HFFc6 (cell line): ENCODE measurements at regions not wholly inside any gene's neighbourhood (a gene's known extent, or its start where the extent isn't known, plus 50 kb on each side); places are given as distances from the start of the nearest gene placed in this dataset.

ENCODE experiments used
- DNase-seq: peaks from one replicate; pipeline ENCODE4 v3.0.0-alpha.2; 2018
- H3K27ac Mint-ChIP-seq: 2 replicates; pipeline ENCODE4 v1.8.0; 2020; ENCODE audit warnings: mild to moderate bottlenecking, mixed read lengths
- H3K27me3 Mint-ChIP-seq: 2 replicates; pipeline ENCODE4 v1.8.0; 2021; ENCODE audit warnings: mild to moderate bottlenecking, moderate library complexity, mixed read lengths; ENCODE audit not compliant: insufficient read depth
- H3K36me3 Mint-ChIP-seq: 2 replicates; pipeline ENCODE4 v1.8.0; 2021; ENCODE audit warnings: low read depth, mixed read lengths
- H3K4me1 Mint-ChIP-seq: 2 replicates; pipeline ENCODE4 v1.8.0; 2020; ENCODE audit warnings: low read depth, mixed read lengths
- H3K4me3 Mint-ChIP-seq: 2 replicates; pipeline ENCODE4 v1.8.0; 2020; ENCODE audit warnings: mild to moderate bottlenecking, moderate library complexity, mixed read lengths
- H3K9me3 Mint-ChIP-seq: 2 replicates; pipeline ENCODE4 v1.8.0; 2020; ENCODE audit warnings: mild to moderate bottlenecking, mixed read lengths
- CTCF ChIP-seq: fragments of 200-600 bp; sonication (generic); IDR thresholded peaks from 2 replicates; pipeline ENCODE4 v1.5.0; 2021; ENCODE audit warnings: antibody characterized with exemption, mild to moderate bottlenecking

- TF ChIP-seq CTCF: no peak
- DNase-seq: peak; percentile 62
- peak overlapping the region; percentile 73 for H3K27ac Mint-ChIP-seq
- H3K4me1 Mint-ChIP-seq: peaks cover 76% of the 10 kb centered on the region
- no peaks in the 10 kb centered on the region; the same call in 1 of the 2 replicates for H3K9me3 Mint-ChIP-seq
- peaks cover 15% of the 10 kb centered on the region for H3K36me3 Mint-ChIP-seq
- H3K27me3 Mint-ChIP-seq: peaks cover 2% of the 10 kb centered on the region; the same call in 1 of the 2 replicates
- 0 out of 2 replicates have a peak overlapping the region, but pooled peaks have one; percentile 6 for H3K4me3 Mint-ChIP-seq
These were observed 112.6 kb downstream of the TMEM170B start for GRCh38 chr6:11650025-11650696.

- Mint-ChIP-seq H3K27ac (peak overlapping the region; percentile 73), H3K9me3 (no peaks in the 10 kb centered on the region; the same call in 1 of the 2 replicates), H3K27me3 (peaks cover 2% of the 10 kb centered on the region; the same call in 1 of the 2 replicates), H3K4me3 (no peak overlapping the region), H3K4me1 (peaks cover 76% of the 10 kb centered on the region), H3K36me3 (peaks cover 15% of the 10 kb centered on the region)
- no peak for TF ChIP-seq CTCF
- no peak for DNase-seq
These were observed 113.2 kb downstream of the TMEM170B start for GRCh38 chr6:11650711-11651110.

GRCh38 chr6:11653028-11653583 is 115.6 kb downstream of the TMEM170B start:
- Mint-ChIP-seq H3K27me3 (peaks cover 2% of the 10 kb centered on the region), H3K27ac (peak overlapping the region; percentile 73), H3K36me3 (peaks cover 13% of the 10 kb centered on the region), H3K4me1 (peaks cover 71% of the 10 kb centered on the region), H3K4me3 (peak overlapping the region; percentile 66), H3K9me3 (no peaks in the 10 kb centered on the region; the same call in 1 of the 2 replicates)
- DNase-seq: peak; percentile 94
- no peak for TF ChIP-seq CTCF

GRCh38 chr6:11654876-11655275 is 117.3 kb downstream of the TMEM170B start:
- peak; percentile 34 for DNase-seq
- Mint-ChIP-seq H3K36me3 (no peaks in the 10 kb centered on the region), H3K9me3 (no peaks in the 10 kb centered on the region), H3K27me3 (peaks cover 2% of the 10 kb centered on the region), H3K27ac (peak overlapping the region; percentile 79), H3K4me3 (peak overlapping the region; percentile 53), H3K4me1 (peaks cover 62% of the 10 kb centered on the region)
- TF ChIP-seq CTCF: no peak

GRCh38 chr6:11656491-11656890 is 118.9 kb downstream of the TMEM170B start:
- Mint-ChIP-seq H3K27me3 (peaks cover 2% of the 10 kb centered on the region), H3K4me3 (no peak overlapping the region), H3K36me3 (no peaks in the 10 kb centered on the region), H3K9me3 (no peaks in the 10 kb centered on the region), H3K4me1 (peaks cover 46% of the 10 kb centered on the region), H3K27ac (no peak overlapping the region)
- no peak for TF ChIP-seq CTCF
- DNase-seq: no peak
